ENCODE measurements at regions not wholly inside any gene's neighbourhood (a gene's known extent, or its start where the extent isn't known, plus 50 kb on each side); places are given as distances from the start of the nearest gene placed in this dataset.

GRCh38 chr21:18985584-18985983 lies 582.0 kb upstream of the TMPRSS15 start:
- H3K4me2 ChIP-seq (ENCODE audit: low read depth, low read length): no peak overlapping the region
- no peaks in the 10 kb centered on the region for H3K4me1 ChIP-seq (ENCODE audit: low read length)
- no peak overlapping the region for H3K9ac ChIP-seq (ENCODE audit: low read length)
- no peaks in the 10 kb centered on the region for H3K79me2 ChIP-seq (ENCODE audit: low read length)
- H2AFZ ChIP-seq (ENCODE audit: low read length): 0 out of 2 replicates have a peak overlapping the region, but pooled peaks have one; percentile 14
- no peaks in the 10 kb centered on the region for H3K9me2 ChIP-seq (replicated peaks; ENCODE audit: insufficient read depth, low read length)
- no peaks in the 10 kb centered on the region for H3K27me3 ChIP-seq (replicated peaks; ENCODE audit: insufficient read depth, low read length)
- no peaks in the 10 kb centered on the region for H3K9me3 ChIP-seq (replicated peaks; ENCODE audit: insufficient read depth, low read length)
- no peaks in the 10 kb centered on the region for H3K36me3 ChIP-seq (replicated peaks; ENCODE audit: insufficient read depth, low read length)
- H3K27ac ChIP-seq (ENCODE audit: low read length): no peak overlapping the region
- no peak for DNase-seq
- no peaks in the 10 kb centered on the region for H3F3A ChIP-seq (ENCODE audit: insufficient read depth, low read length)
- no peak overlapping the region for H3K4me3 ChIP-seq (ENCODE audit: low read length)
- TF ChIP-seq EZH2phosphoT487 (IDR thresholded peaks at IDR 0.05; ENCODE audit: low read length): no peak
- no peak for TF ChIP-seq CTCF (IDR thresholded peaks at IDR 0.05; ENCODE audit: low read length)
- no peak for TF ChIP-seq EZH2 (optimal IDR thresholded peaks at IDR 0.05; ENCODE audit: low read depth, low read length)
- no peaks in the 10 kb centered on the region for H4K20me1 ChIP-seq (ENCODE audit: insufficient read depth, low read length)

- TF ChIP-seq EZH2phosphoT487 (IDR thresholded peaks at IDR 0.05; ENCODE audit: low read length) (no peak), EZH2 (optimal IDR thresholded peaks at IDR 0.05; ENCODE audit: low read depth, low read length) (no peak), CTCF (IDR thresholded peaks at IDR 0.05; ENCODE audit: low read length) (no peak)
- Histone ChIP-seq H3K4me1 (ENCODE audit: low read length) (no peaks in the 10 kb centered on the region), H3F3A (ENCODE audit: insufficient read depth, low read length) (no peaks in the 10 kb centered on the region), H3K4me3 (ENCODE audit: low read length) (no peak overlapping the region), H3K79me2 (ENCODE audit: low read length) (no peaks in the 10 kb centered on the region), H3K4me2 (ENCODE audit: low read depth, low read length) (no peak overlapping the region), H3K36me3 (replicated peaks; ENCODE audit: insufficient read depth, low read length) (no peaks in the 10 kb centered on the region), H2AFZ (ENCODE audit: low read length) (no peak overlapping the region), H3K9ac (ENCODE audit: low read length) (no peak overlapping the region), H3K27me3 (replicated peaks; ENCODE audit: insufficient read depth, low read length) (no peaks in the 10 kb centered on the region), H3K9me2 (replicated peaks; ENCODE audit: insufficient read depth, low read length) (no peaks in the 10 kb centered on the region), H3K27ac (ENCODE audit: low read length) (peak overlapping the region; percentile 6; the same call in 1 of the 2 replicates), H4K20me1 (ENCODE audit: insufficient read depth, low read length) (no peaks in the 10 kb centered on the region), H3K9me3 (replicated peaks; ENCODE audit: insufficient read depth, low read length) (no peaks in the 10 kb centered on the region)
- no peak for DNase-seq
Observed at GRCh38 chr21:18986197-18986596, 582.6 kb upstream of the TMPRSS15 start.

- Histone ChIP-seq H3F3A (ENCODE audit: insufficient read depth, low read length) (no peaks in the 10 kb centered on the region), H2AFZ (ENCODE audit: low read length) (no peak overlapping the region), H3K4me1 (ENCODE audit: low read length) (no peaks in the 10 kb centered on the region), H3K27ac (ENCODE audit: low read length) (no peak overlapping the region), H3K4me3 (ENCODE audit: low read length) (no peak overlapping the region), H4K20me1 (ENCODE audit: insufficient read depth, low read length) (no peaks in the 10 kb centered on the region), H3K9me2 (replicated peaks; ENCODE audit: insufficient read depth, low read length) (no peaks in the 10 kb centered on the region), H3K9ac (ENCODE audit: low read length) (no peak overlapping the region), H3K4me2 (ENCODE audit: low read depth, low read length) (no peak overlapping the region), H3K9me3 (replicated peaks; ENCODE audit: insufficient read depth, low read length) (no peaks in the 10 kb centered on the region), H3K27me3 (replicated peaks; ENCODE audit: insufficient read depth, low read length) (no peaks in the 10 kb centered on the region), H3K79me2 (ENCODE audit: low read length) (no peaks in the 10 kb centered on the region), H3K36me3 (replicated peaks; ENCODE audit: insufficient read depth, low read length) (no peaks in the 10 kb centered on the region)
- TF ChIP-seq CTCF (IDR thresholded peaks at IDR 0.05; ENCODE audit: low read length) (no peak), EZH2 (optimal IDR thresholded peaks at IDR 0.05; ENCODE audit: low read depth, low read length) (no peak), EZH2phosphoT487 (IDR thresholded peaks at IDR 0.05; ENCODE audit: low read length) (no peak)
- DNase-seq: no peak
Observed at GRCh38 chr21:18987520-18988026, 584.0 kb upstream of the TMPRSS15 start.

Measured in MM.1S (cell line).